HFF-Myc (cell line): ENCODE measurements at regions not wholly inside any gene's neighbourhood (a gene's known extent, or its start where the extent isn't known, plus 50 kb on each side); places are given as distances from the start of the nearest gene placed in this dataset.
"Not testable (repeated sequence)": the region's sequence is repeated elsewhere in the genome, so short reads cannot be mapped to it uniquely, and the experiment has no call there.

Experiments used
- DNase-seq: peaks from one replicate; pipeline ENCODE4 v3.0.0-alpha.2; 2011; ENCODE audit warnings: low read depth; ENCODE audit errors: extremely low read depth
- H3K4me3 ChIP-seq: replicated peaks from 2 replicates; pipeline ENCODE4 v1.5.1; 2011; ENCODE audit warnings: low read depth, mild to moderate bottlenecking, control low read depth, low read length
- CTCF ChIP-seq: IDR thresholded peaks from 2 replicates; pipeline ENCODE4 v1.5.1; 2012; ENCODE audit warnings: mild to moderate bottlenecking, low read depth, low read length, control low read depth; ENCODE audit errors: missing control alignments

GRCh38 chr12:34219046-34219770 is 196.9 kb downstream of the ALG10 start:
- TF ChIP-seq CTCF = no peak
- no peak overlapping the region for H3K4me3 ChIP-seq
- no peak for DNase-seq

DNA sequence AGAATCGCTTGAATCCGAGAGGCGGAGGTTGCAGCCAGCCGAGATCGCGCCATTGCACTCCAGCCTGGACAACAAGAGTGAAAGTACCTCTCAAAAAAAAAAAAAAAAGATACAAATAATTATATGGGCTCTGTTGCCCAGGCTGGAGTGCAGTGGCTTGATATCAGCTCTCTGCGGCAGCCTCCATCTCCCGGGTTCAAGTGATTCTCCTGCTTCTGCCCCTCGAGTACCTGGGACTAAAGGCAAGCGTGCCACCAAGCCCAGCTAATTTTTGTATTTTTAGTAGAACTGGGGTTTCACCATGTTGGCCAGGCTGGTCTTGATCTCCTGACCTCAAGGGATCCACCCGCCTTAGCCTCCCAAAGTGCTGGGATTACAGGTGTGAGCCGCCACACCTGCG is 197.8 kb downstream of the ALG10 start:
- H3K4me3 ChIP-seq, DNase-seq: not testable (repeated sequence)

- DNase-seq = no peak
- no peak for TF ChIP-seq CTCF
- H3K4me3 ChIP-seq = no peak overlapping the region
Measured at GRCh38 chr12:34223640-34224039, 201.3 kb downstream of the ALG10 start.

DNA sequence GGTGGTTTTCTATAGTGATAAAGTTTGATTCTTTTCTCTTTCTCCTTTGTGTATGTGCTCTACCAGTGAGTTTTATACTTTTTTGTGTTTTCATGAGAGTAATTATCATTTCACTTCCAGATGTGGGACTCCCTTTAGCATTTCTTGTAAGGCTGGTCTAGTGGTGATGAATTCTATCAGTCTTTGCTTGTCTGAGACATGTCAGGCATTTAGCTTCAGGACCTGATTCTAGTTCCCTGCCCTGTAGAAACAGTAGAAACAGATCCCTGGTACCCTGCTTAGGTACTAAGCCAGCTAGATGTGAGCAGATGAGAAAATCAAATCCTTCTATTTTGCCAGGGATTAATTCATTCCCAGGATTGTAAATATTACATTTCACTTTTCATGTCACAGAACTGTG is 203.7 kb downstream of the ALG10 start:
- not testable (repeated sequence) for DNase-seq, H3K4me3 ChIP-seq

DNA sequence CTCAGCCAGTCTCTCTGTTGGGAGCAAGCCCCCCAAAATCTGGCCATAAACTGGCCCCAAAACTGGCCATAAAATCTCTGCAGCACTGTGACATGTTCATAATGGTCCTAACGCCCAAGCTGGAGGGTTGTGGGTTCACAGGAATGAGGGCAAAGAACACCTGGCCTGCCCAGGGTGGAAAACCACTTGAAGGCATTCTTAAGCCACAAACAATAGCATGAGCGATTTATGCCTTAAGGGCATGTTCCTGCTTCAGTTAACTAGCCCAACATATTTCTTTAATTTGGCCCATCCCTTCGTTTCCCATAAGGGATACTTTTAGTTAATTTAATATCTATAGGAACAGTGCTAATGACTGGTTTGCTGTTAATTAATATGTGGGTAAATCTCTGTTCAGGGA is 205.8 kb downstream of the ALG10 start:
- not testable (repeated sequence) for DNase-seq, H3K4me3 ChIP-seq

DNA sequence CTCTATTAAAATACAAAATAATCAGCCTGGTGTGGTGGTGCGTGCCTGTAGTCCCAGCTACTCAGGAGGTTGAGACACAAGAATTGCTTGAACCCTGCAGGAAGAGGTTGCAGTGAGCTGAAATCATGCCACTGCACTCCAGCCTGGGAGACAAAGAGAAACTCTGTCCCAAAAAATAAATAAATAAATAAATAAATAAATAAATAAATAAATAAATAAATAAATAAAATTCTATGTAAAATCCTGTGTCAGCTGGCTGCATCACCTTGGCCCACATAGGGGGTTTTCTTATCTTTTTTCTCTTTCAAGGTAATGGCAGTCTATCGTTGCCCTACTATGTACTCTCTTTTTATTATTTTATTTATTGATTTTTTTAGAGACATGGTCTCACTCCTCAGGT is 206.7 kb downstream of the ALG10 start:
- not testable (repeated sequence) for DNase-seq, H3K4me3 ChIP-seq

DNA sequence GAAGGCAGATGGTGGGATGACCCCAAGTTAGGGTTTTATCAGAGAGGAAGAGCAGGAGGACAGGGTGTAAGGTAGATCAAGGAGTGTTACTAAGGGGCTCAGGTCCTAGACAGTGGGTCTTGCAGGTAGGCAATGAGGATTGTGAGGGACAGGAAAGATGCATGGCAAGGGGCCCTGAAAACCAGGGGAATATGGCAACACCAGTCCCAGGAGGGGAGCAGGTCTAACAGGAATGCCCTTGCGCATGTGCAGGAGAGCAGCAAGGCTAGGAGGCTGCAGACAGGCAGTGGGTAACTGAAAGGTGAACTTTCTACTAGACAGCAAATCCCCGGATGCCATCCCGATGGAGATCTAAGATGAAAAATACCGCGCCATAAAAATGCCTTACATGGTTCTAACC is 211.3 kb downstream of the ALG10 start:
- DNase-seq = no peak
- no peak for TF ChIP-seq CTCF
- no peak overlapping the region for H3K4me3 ChIP-seq

GRCh38 chr12:34236073-34236472 is 213.8 kb downstream of the ALG10 start:
- DNase-seq = no peak
- no peak for TF ChIP-seq CTCF
- H3K4me3 ChIP-seq = no peak overlapping the region

GRCh38 chr12:34244608-34245007 is 222.3 kb downstream of the ALG10 start:
- DNase-seq = no peak
- no peak overlapping the region for H3K4me3 ChIP-seq
- TF ChIP-seq CTCF = no peak
